Keratinocyte (primary cell): ENCODE measurements at regions not wholly inside any gene's neighbourhood (a gene's known extent, or its start where the extent isn't known, plus 50 kb on each side); places are given as distances from the start of the nearest gene placed in this dataset.

Source experiments
- DNase-seq: peaks from one replicate; pipeline ENCODE4 v3.0.0-alpha.2; 2011; ENCODE audit warnings: low read depth, missing footprints, low spot score
- FAIRE-seq: peaks from 2 replicates; lab custom pipeline; 2011; peaks lifted over from hg19 to GRCh38; lab: Jason Lieb, UNC
- H2AFZ ChIP-seq: 2 replicates; pipeline ENCODE4 v1.6.0; 2012; ENCODE audit warnings: low read length, control low read depth, inconsistent platforms; ENCODE audit not compliant: control insufficient read depth
- H3K27ac ChIP-seq: 2 replicates; pipeline ENCODE4 v1.5.1; 2011; ENCODE audit warnings: low read length; ENCODE audit not compliant: control insufficient read depth, insufficient read depth
- H3K27me3 ChIP-seq: 3 replicates; pipeline ENCODE4 v1.6.0; 2011; ENCODE audit warnings: low read length; ENCODE audit not compliant: control insufficient read depth, insufficient read depth; ENCODE audit errors: extremely low read depth
- H3K36me3 ChIP-seq, 2 experiments: 2 replicates in 1 of 2; 3 replicates in 1 of 2; pipeline ENCODE4 v1.5.1; 2011; ENCODE audit warnings: low read length in 2 of 2, mild to moderate bottlenecking in 1 of 2; ENCODE audit not compliant: control insufficient read depth in 2 of 2, insufficient read depth in 2 of 2; ENCODE audit errors: extremely low read depth in 1 of 2
- H3K4me1 ChIP-seq: 3 replicates; pipeline ENCODE4 v1.5.1; 2011; ENCODE audit warnings: low read length; ENCODE audit not compliant: control insufficient read depth, insufficient read depth; ENCODE audit errors: extremely low read depth
- H3K4me2 ChIP-seq: 3 replicates; pipeline ENCODE4 v1.6.0; 2011; ENCODE audit warnings: low read depth, low read length; ENCODE audit not compliant: control insufficient read depth, insufficient read depth; ENCODE audit errors: extremely low read depth
- H3K4me3 ChIP-seq, 3 experiments: fragments of 200-600 bp in 1 of 3; sonication (generic) in 1 of 3; 2 replicates in 2 of 3; 3 replicates in 1 of 3; pipeline ENCODE4 v1.5.1; 2011 to 2016; ENCODE audit warnings: low read length in 3 of 3, mild to moderate bottlenecking in 3 of 3, control low read depth in 2 of 3, inconsistent platforms in 1 of 3, low read depth in 1 of 3, mixed read lengths in 1 of 3, mixed run types in 1 of 3, moderate library complexity in 1 of 3; ENCODE audit not compliant: control insufficient read depth in 2 of 3, insufficient read depth in 2 of 3; ENCODE audit errors: extremely low read depth in 1 of 3
- H3K79me2 ChIP-seq: 2 replicates; pipeline ENCODE4 v1.6.0; 2012; ENCODE audit warnings: low read length; ENCODE audit not compliant: control insufficient read depth, insufficient read depth
- H3K9ac ChIP-seq: 3 replicates; pipeline ENCODE4 v1.6.0; 2011; ENCODE audit warnings: low read length; ENCODE audit not compliant: control insufficient read depth, insufficient read depth; ENCODE audit errors: extremely low read depth
- H3K9me1 ChIP-seq: 3 replicates; pipeline ENCODE4 v1.6.0; 2011; ENCODE audit warnings: low read length; ENCODE audit not compliant: control insufficient read depth, insufficient read depth; ENCODE audit errors: extremely low read depth
- H3K9me3 ChIP-seq: 2 replicates; pipeline ENCODE4 v1.5.1; 2012; ENCODE audit warnings: low read depth, low read length; ENCODE audit not compliant: control insufficient read depth
- H4K20me1 ChIP-seq: 3 replicates; pipeline ENCODE4 v1.6.0; 2011; ENCODE audit warnings: low read length; ENCODE audit not compliant: control insufficient read depth, insufficient read depth; ENCODE audit errors: extremely low read depth
- EZH2 ChIP-seq: IDR thresholded peaks from one replicate; pipeline ENCODE4 v1.6.1; 2012; ENCODE audit warnings: inconsistent platforms, mild to moderate bottlenecking, low read length, moderate library complexity
- dilution Hi-C: fragments of 300-500 bp; cut with MboI; formaldehyde crosslinking; loops from one replicate; pipeline ENCODE4 v1.7.0; 2020; ENCODE audit warnings: low sequenced_read_pairs; ENCODE audit not compliant: extremely low pct_ligation_motif_present
- TF ChIP-seq, protein P1 (sequence below), 3 experiments: IDR thresholded peaks in 1 of 3; conservative IDR thresholded peaks in 1 of 3; optimal IDR thresholded peaks in 1 of 3; 2 replicates in 2 of 3; 3 replicates in 1 of 3; pipeline versions ENCODE3 to v1.5.1; 2011; ENCODE audit warnings: low read length in 3 of 3, mild to moderate bottlenecking in 3 of 3, moderate library complexity in 2 of 3, control low read depth in 1 of 3, inconsistent platforms in 1 of 3; ENCODE audit not compliant: insufficient read depth in 2 of 3; ENCODE audit errors: extremely low read depth in 1 of 3

DNA sequence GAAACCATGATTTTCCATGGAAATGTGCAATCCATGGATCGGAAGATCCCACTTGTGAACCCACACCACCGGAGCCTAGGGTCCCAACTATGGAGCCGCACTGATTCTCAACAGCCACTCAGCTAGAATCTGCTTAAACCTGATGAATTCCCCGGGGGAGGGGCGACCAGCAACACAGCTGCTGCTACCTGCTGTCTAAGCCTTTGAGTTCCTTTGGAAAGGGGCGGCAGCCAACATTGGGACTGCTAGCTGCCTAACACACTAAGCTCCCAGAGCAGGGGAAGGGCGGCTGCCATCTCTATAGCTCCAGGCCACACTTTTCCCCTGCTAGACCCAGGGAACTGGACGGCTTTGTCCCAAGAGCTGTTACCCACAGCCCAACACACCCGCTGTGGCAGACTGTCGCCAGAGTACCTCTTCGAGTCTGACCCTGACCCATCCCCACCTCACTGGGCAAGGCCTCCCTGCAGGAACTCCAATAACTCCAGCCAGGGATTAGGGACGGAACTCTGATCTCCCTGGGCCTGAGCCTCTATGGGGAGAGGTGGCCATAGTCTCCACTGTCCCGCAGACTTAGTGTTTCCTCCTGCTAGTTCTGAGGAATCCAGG is 205.8 kb upstream of the SLC16A7 start:
- no peaks in the 10 kb centered on the region for H3K36me3 ChIP-seq
- no peaks in the 10 kb centered on the region for H3K79me2 ChIP-seq
- no peak for TF ChIP-seq EZH2
- TF ChIP-seq, protein P1, sequence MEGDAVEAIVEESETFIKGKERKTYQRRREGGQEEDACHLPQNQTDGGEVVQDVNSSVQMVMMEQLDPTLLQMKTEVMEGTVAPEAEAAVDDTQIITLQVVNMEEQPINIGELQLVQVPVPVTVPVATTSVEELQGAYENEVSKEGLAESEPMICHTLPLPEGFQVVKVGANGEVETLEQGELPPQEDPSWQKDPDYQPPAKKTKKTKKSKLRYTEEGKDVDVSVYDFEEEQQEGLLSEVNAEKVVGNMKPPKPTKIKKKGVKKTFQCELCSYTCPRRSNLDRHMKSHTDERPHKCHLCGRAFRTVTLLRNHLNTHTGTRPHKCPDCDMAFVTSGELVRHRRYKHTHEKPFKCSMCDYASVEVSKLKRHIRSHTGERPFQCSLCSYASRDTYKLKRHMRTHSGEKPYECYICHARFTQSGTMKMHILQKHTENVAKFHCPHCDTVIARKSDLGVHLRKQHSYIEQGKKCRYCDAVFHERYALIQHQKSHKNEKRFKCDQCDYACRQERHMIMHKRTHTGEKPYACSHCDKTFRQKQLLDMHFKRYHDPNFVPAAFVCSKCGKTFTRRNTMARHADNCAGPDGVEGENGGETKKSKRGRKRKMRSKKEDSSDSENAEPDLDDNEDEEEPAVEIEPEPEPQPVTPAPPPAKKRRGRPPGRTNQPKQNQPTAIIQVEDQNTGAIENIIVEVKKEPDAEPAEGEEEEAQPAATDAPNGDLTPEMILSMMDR (optimal IDR thresholded peaks at IDR 0.05 in 1 of 3, IDR thresholded peaks at IDR 0.05 in 1 of 3, conservative IDR thresholded peaks at IDR 0.05 in 1 of 3; ENCODE audit: extremely low read depth in 1 of 3, insufficient read depth in 2 of 3, low read length in 3 of 3): no peak
- FAIRE-seq: no peak
- H3K9me1 ChIP-seq: no peaks in the 10 kb centered on the region
- dilution Hi-C loops: no loop called here
- no peaks in the 10 kb centered on the region for H3K9me3 ChIP-seq
- no peak overlapping the region for H3K4me2 ChIP-seq
- H2AFZ ChIP-seq: no peak overlapping the region
- H3K4me3 ChIP-seq: no peak overlapping the region
- no peak overlapping the region for H3K9ac ChIP-seq
- no peak for DNase-seq
- H4K20me1 ChIP-seq: no peaks in the 10 kb centered on the region
- H3K27me3 ChIP-seq: no peaks in the 10 kb centered on the region
- no peak overlapping the region for H3K27ac ChIP-seq
- no peaks in the 10 kb centered on the region for H3K4me1 ChIP-seq

DNA sequence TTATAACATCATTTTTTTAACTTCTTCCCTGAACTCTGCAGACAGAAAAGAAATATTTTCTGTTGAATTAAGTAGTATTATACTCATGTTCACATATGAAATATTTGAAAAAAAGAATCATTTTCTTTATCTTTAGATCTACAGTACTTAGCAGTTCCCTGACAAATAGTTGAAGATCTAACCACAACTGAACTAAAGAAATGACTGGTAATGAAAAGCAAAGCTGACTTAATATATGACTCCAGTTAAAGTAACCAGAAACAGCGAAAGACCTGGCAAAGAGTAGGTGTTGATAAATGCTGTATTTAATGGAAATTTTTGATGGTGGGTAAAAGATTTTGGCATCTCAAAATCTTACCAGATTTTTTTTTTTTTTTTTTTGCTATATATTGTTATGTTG is 207.1 kb upstream of the SLC16A7 start:
- Histone ChIP-seq H3K27me3 (no peaks in the 10 kb centered on the region), H3K4me2 (no peak overlapping the region), H3K9me3 (no peaks in the 10 kb centered on the region), H3K36me3 (no peaks in the 10 kb centered on the region), H3K79me2 (no peaks in the 10 kb centered on the region), H3K27ac (no peak overlapping the region), H2AFZ (no peak overlapping the region), H3K9me1 (no peaks in the 10 kb centered on the region), H3K4me3 (no peak overlapping the region), H3K4me1 (no peaks in the 10 kb centered on the region), H4K20me1 (no peaks in the 10 kb centered on the region), H3K9ac (no peak overlapping the region)
- dilution Hi-C loops: no loop called here
- TF ChIP-seq, protein P1 (optimal IDR thresholded peaks at IDR 0.05 in 1 of 3, IDR thresholded peaks at IDR 0.05 in 1 of 3, conservative IDR thresholded peaks at IDR 0.05 in 1 of 3; ENCODE audit: extremely low read depth in 1 of 3, insufficient read depth in 2 of 3, low read length in 3 of 3): no peak
- FAIRE-seq (no peak), DNase-seq (no peak)
